Left ventricle myocardium inferior (tissue), 1 donor: ENCODE measurements at regions not wholly inside any gene's neighbourhood (a gene's known extent, or its start where the extent isn't known, plus 50 kb on each side); places are given as distances from the start of the nearest gene placed in this dataset.
"Not testable (repeated sequence)": the region's sequence is repeated elsewhere in the genome, so short reads cannot be mapped to it uniquely, and the experiment has no call there.

Experiments used
- DNase-seq: peaks from one replicate; pipeline ENCODE4 v3.0.0-alpha.2; 2020
- H3K27ac ChIP-seq: fragments of 200-600 bp; replicated peaks from 2 replicates; pipeline ENCODE4 v1.8.0; 2021
- H3K27me3 ChIP-seq: fragments of 200-600 bp; 2 replicates; pipeline ENCODE4 v1.8.0; 2021; ENCODE audit warnings: low read depth
- H3K36me3 ChIP-seq: fragments of 200-600 bp; 2 replicates; pipeline ENCODE4 v1.8.0; 2021
- H3K4me1 ChIP-seq: fragments of 200-600 bp; 2 replicates; pipeline ENCODE4 v1.8.0; 2021
- H3K4me3 ChIP-seq: fragments of 200-600 bp; 2 replicates; pipeline ENCODE4 v1.8.0; 2021; ENCODE audit warnings: mild to moderate bottlenecking, moderate library complexity
- H3K9me3 ChIP-seq: fragments of 200-600 bp; replicated peaks from 2 replicates; pipeline ENCODE4 v1.8.0; 2021
- intact Hi-C: fragments of 100-400 bp; cut with micrococcal nuclease; formaldehyde crosslinking; loops from one replicate; pipeline ENCODE4 v1.11.0; 2022
- TF ChIP-seq, protein P1 (sequence below): fragments of 200-600 bp; IDR thresholded peaks from 2 replicates; pipeline ENCODE4 v1.8.0; 2021; ENCODE audit warnings: antibody characterized with exemption, mild to moderate bottlenecking, borderline replicate concordance
- donor health status: DM: no; HTN: yes; CAD: no; lungs with severe emphysema.

DNA sequence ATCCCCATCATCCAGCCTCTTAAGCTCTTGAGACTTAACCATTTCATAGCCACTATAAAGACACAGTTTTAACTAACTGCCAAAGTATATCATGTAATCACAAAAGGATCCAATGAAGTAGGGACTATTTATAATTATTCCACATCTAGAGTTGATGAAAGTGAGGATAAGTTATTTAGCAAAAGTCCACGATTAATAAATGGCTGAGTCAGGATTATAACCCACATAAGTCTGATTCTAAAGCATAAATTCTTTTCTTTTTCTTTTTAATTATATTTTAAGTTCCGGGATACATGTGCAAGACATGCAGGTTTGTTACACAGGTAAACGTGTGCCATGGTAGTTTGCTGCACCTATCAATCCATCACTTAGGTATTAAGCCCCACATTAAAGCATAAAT is 166.1 kb downstream of the PPP1R3A start:
- TF ChIP-seq, protein P1, sequence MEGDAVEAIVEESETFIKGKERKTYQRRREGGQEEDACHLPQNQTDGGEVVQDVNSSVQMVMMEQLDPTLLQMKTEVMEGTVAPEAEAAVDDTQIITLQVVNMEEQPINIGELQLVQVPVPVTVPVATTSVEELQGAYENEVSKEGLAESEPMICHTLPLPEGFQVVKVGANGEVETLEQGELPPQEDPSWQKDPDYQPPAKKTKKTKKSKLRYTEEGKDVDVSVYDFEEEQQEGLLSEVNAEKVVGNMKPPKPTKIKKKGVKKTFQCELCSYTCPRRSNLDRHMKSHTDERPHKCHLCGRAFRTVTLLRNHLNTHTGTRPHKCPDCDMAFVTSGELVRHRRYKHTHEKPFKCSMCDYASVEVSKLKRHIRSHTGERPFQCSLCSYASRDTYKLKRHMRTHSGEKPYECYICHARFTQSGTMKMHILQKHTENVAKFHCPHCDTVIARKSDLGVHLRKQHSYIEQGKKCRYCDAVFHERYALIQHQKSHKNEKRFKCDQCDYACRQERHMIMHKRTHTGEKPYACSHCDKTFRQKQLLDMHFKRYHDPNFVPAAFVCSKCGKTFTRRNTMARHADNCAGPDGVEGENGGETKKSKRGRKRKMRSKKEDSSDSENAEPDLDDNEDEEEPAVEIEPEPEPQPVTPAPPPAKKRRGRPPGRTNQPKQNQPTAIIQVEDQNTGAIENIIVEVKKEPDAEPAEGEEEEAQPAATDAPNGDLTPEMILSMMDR: no peak
- Histone ChIP-seq H3K27me3 (no peaks in the 10 kb centered on the region), H3K4me1 (no peaks in the 10 kb centered on the region), H3K4me3 (no peak overlapping the region), H3K9me3 (no peaks in the 10 kb centered on the region), H3K27ac (no peak overlapping the region), H3K36me3 (no peaks in the 10 kb centered on the region)
- intact Hi-C loops: no loop called here
- no peak for DNase-seq

DNA sequence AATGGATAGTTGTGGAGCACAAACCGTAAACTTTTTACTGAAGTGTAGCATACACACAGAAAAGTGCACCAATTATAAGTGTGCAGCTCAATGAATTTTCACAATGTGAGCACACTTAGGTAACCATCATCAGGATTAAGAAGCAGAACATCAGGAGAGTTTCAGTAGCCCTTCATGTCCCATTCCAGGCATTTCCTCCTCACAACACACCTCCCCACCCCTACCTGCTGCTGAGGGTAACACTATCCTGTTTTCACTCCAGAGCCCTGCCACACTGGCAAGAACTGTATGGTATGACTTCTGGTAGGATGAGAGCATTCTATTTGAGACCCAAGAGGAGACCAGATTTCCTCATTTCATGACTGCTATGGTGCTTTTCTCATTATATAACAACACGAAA is 166.5 kb downstream of the PPP1R3A start:
- TF ChIP-seq, protein P1: no peak
- H3K36me3 ChIP-seq: no peaks in the 10 kb centered on the region
- H3K27ac ChIP-seq: no peak overlapping the region
- no peak overlapping the region for H3K4me3 ChIP-seq
- H3K27me3 ChIP-seq: no peaks in the 10 kb centered on the region
- intact Hi-C loops: no loop called here
- DNase-seq: no peak
- no peaks in the 10 kb centered on the region for H3K4me1 ChIP-seq
- no peaks in the 10 kb centered on the region for H3K9me3 ChIP-seq

DNA sequence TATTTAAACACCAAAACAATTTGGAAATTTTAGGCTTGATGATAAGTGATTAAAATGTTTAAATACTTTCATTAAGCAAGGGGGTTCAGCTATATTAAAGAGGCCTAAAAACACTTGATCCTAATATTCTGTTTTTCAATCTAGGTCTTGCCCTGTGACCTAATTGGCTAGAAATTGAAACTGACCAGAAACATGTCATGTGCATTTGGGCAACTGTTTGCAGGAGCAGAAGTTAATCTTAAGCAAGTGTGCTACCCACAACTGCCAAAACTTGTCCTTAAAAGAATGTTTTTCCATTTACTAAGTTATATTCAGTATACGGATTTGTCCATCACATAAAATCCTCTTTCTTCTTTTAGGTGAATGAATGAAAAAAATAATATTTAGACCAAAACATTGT is 167.3 kb downstream of the PPP1R3A start:
- Histone ChIP-seq H3K36me3 (no peaks in the 10 kb centered on the region), H3K9me3 (no peaks in the 10 kb centered on the region), H3K4me3 (no peak overlapping the region), H3K4me1 (no peaks in the 10 kb centered on the region), H3K27ac (no peak overlapping the region), H3K27me3 (no peaks in the 10 kb centered on the region)
- intact Hi-C loops: no loop called here
- TF ChIP-seq, protein P1: no peak
- no peak for DNase-seq

DNA sequence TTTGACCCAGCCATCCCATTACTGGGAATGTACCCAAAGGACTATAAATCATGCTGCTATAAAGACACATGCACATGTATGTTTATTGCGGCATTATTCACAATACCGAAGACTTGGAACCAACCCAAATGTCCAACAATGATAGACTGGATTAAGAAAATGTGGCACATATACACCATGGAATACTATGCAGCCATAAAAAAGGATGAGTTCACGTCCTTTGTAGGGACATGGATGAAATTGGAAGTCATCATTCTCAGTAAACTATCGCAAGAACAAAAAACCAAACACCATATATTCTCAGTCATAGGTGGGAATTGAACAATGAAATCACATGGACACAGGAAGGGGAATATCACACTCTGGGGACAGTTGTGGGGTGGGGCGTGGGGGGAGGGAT is 170.4 kb downstream of the PPP1R3A start:
- H3K4me1 ChIP-seq, H3K36me3 ChIP-seq, H3K27ac ChIP-seq, H3K9me3 ChIP-seq, H3K4me3 ChIP-seq, H3K27me3 ChIP-seq, DNase-seq, intact Hi-C loops: not testable (repeated sequence)

DNA sequence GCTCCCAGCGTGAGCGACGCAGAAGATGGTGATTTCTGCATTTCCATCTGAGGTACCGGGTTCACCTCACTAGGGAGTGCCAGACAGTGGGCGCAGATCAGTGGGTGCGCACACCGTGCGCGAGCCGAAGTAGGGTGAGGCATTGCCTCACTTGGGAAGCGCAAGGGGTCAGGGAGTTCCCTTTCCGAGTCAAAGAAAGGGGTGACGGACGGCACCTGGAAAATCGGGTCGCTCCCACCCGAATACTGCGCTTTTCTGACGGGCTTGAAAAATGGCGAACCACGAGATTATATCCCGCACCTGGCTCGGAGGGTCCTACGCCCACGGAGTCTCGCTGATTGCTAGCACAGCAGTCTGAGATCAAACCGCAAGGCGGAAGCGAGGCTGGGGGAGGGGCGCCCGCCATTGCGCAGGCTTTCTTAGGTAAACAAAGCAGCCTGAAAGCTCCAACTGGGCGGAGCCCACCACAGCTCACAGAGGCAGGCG is 175.8 kb downstream of the PPP1R3A start:
- H3K36me3 ChIP-seq, H3K27ac ChIP-seq, intact Hi-C loops, DNase-seq, H3K27me3 ChIP-seq, H3K4me3 ChIP-seq, H3K9me3 ChIP-seq, H3K4me1 ChIP-seq: not testable (repeated sequence)

DNA sequence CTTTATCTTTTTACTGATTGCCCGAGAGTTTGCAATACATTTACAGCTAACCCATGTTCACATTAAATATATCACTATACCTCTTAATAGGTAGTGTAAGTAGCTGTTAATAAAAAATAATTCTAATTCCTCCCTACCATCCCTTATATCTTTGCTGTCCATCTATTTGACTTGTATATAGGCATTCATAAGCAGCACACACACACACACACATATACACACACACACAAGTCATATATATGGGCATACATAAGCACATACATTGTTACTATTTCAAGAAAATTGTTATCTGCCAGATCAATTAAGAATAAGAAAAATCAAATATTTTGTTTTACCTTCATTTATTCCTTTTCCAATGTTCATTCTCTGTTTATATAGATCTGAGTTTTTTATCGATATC is 176.4 kb downstream of the PPP1R3A start:
- Histone ChIP-seq H3K27ac (no peak overlapping the region), H3K9me3 (no peaks in the 10 kb centered on the region), H3K4me1 (no peaks in the 10 kb centered on the region), H3K27me3 (no peaks in the 10 kb centered on the region), H3K4me3 (no peak overlapping the region), H3K36me3 (no peaks in the 10 kb centered on the region)
- DNase-seq: no peak
- TF ChIP-seq, protein P1: no peak
- intact Hi-C loops: no loop called here

DNA sequence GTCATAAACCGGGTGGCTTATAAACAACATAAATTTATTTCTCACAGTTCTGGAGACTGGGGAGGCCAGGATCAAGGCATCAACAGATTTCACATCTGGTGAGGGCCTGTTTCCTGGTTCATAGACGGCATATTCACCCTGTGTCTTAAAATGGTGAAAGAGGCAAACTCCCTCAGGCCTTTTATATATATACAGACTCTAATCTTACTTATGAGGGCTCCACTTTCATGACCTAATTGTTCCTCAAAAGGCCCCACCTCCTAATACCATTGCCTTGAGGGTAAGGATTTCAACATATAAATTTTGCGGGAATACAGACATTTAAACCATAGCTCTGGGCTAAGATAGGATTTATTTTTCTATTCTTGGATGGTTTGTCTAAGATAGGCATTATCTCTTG is 187.2 kb downstream of the PPP1R3A start:
- TF ChIP-seq, protein P1: no peak
- no peak overlapping the region for H3K4me3 ChIP-seq
- no peaks in the 10 kb centered on the region for H3K4me1 ChIP-seq
- no peak overlapping the region for H3K27ac ChIP-seq
- peaks cover 4% of the 10 kb centered on the region for H3K9me3 ChIP-seq
- intact Hi-C loops: no loop called here
- no peaks in the 10 kb centered on the region for H3K36me3 ChIP-seq
- no peaks in the 10 kb centered on the region for H3K27me3 ChIP-seq
- DNase-seq: no peak
